BE2C (cell line): ENCODE measurements at regions not wholly inside any gene's neighbourhood (a gene's known extent, or its start where the extent isn't known, plus 50 kb on each side); places are given as distances from the start of the nearest gene placed in this dataset.

ENCODE experiments used
- DNase-seq: peaks from one replicate; pipeline ENCODE4 v3.0.0-alpha.2; 2020
- H3K27me3 ChIP-seq: fragments of 250-450 bp; sonication (Bioruptor Pico); 2 replicates; pipeline ENCODE4 v1.5.1; 2020; ENCODE audit warnings: mild to moderate bottlenecking
- H3K36me3 ChIP-seq: fragments of 250-450 bp; sonication (Bioruptor Pico); 2 replicates; pipeline ENCODE4 v1.5.1; 2020; ENCODE audit warnings: mild to moderate bottlenecking
- H3K4me1 ChIP-seq: fragments of 250-450 bp; sonication (Bioruptor Pico); 2 replicates; pipeline ENCODE4 v1.5.1; 2020
- H3K4me3 ChIP-seq: 2 replicates; pipeline ENCODE4 v1.5.1; 2011; ENCODE audit warnings: low read depth, low read length
- H3K9me3 ChIP-seq: fragments of 250-450 bp; sonication (Bioruptor Pico); 2 replicates; pipeline ENCODE4 v1.5.1; 2020
- TF ChIP-seq, protein P1 (sequence below): IDR thresholded peaks from 2 replicates; pipeline ENCODE4 v1.5.1; 2012; ENCODE audit warnings: mild to moderate bottlenecking, low read depth, low read length

DNA sequence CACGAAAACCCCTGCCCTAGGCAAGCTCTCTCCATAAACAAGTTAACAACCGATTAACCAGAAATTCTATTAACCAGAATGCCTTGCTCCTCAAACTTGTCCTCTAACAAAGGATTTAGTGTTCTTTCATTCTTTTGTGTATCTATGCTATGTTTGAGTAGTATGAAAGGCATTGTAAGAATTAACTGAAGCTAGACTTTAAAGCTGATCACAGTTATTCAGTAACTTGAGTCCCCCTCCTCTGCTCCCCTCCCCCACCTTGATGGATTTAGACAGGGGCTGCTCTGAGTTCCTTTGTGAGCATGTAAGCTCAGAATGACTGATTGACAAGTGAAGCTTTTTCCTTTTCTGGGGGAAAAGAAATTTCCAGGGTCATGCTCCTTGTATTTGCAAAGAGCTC, 257.6 kb downstream of the TTLL7 start:
- no peak for DNase-seq
- TF ChIP-seq, protein P1, sequence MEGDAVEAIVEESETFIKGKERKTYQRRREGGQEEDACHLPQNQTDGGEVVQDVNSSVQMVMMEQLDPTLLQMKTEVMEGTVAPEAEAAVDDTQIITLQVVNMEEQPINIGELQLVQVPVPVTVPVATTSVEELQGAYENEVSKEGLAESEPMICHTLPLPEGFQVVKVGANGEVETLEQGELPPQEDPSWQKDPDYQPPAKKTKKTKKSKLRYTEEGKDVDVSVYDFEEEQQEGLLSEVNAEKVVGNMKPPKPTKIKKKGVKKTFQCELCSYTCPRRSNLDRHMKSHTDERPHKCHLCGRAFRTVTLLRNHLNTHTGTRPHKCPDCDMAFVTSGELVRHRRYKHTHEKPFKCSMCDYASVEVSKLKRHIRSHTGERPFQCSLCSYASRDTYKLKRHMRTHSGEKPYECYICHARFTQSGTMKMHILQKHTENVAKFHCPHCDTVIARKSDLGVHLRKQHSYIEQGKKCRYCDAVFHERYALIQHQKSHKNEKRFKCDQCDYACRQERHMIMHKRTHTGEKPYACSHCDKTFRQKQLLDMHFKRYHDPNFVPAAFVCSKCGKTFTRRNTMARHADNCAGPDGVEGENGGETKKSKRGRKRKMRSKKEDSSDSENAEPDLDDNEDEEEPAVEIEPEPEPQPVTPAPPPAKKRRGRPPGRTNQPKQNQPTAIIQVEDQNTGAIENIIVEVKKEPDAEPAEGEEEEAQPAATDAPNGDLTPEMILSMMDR, result no peak
- no peaks in the 10 kb centered on the region for H3K9me3 ChIP-seq
- H3K36me3 ChIP-seq, result no peaks in the 10 kb centered on the region
- no peak overlapping the region for H3K4me3 ChIP-seq
- no peaks in the 10 kb centered on the region for H3K27me3 ChIP-seq
- no peaks in the 10 kb centered on the region for H3K4me1 ChIP-seq

DNA sequence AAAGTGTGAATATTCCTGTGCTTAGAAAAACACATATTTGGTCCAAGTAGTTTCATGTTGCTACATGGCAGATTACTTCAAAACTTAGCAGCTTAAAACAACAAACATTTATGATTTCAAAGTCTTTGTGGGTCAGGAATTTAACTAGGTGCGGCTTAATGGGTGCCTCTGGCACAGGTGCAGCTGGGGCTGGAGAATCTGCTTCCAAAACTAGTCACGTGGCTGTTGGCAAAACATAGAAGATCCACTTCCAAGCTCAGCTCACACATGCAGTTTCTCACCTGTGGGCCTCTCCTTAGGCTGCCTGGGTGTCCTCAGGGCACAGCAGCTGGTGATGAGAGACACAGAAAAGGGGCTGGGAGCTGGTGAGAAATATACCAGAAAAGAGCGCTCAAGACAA, 263.4 kb downstream of the TTLL7 start:
- DNase-seq, result no peak
- no peak overlapping the region for H3K4me3 ChIP-seq
- TF ChIP-seq, protein P1, result no peak

DNA sequence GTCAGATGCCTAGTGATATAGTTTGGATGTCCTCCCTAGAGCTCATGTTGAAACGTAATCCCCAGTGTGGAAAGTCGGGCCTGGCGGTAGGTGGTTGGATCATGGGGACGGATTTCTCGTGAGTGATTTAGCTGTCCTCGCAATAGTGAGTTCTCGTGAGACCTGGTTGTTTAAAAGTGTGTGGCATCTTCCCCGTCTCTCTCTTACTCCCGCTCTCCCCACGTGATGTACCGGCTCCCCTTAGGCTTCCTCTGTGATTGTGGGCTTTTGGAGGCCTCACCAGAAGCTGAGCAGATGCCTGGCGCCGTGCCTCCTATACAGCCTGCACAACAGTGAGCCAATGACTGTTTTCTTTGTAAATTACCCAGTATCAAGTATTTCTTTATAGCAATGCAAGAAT, 264.5 kb downstream of the TTLL7 start:
- no peak for DNase-seq
- H3K4me3 ChIP-seq, result no peak overlapping the region
- no peaks in the 10 kb centered on the region for H3K4me1 ChIP-seq
- H3K9me3 ChIP-seq, result no peaks in the 10 kb centered on the region
- no peaks in the 10 kb centered on the region for H3K36me3 ChIP-seq
- H3K27me3 ChIP-seq, result no peaks in the 10 kb centered on the region
- TF ChIP-seq, protein P1, result no peak

More for the DNA sequence above, 263.4 kb downstream of the TTLL7 start:
- no peaks in the 10 kb centered on the region for H3K27me3 ChIP-seq
- no peaks in the 10 kb centered on the region for H3K4me1 ChIP-seq
- no peaks in the 10 kb centered on the region for H3K36me3 ChIP-seq
- H3K9me3 ChIP-seq, result no peaks in the 10 kb centered on the region

DNA sequence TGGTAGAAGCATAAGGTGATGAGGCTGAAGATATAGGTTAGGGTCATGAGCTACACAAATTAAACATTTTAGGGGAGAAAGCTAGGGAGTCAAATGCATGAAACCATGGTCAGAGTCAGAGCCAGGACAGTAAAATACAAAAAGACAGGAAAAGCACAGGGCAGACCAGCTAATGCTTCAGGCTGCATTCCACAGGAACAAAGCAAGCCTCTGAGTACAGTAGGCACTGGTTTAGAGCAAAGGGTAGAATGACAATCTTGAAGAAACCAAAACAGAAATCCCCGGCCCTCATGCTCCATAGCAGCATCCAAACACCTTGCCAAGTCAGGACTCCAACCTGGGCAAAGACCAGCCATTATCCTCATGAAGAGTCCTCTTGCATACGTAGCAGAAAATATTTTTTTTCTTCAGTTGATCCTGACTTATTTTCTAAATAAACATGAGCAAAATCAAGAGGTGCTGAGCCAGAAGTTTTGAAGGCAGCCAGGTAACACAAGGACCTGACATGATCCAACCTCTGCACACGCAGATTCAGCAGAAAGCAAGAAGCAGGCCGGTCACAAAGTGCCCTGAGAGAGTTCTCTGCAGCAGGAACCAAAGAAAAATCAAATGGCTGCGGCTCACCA, 273.1 kb downstream of the TTLL7 start:
- Histone ChIP-seq H3K27me3 (no peaks in the 10 kb centered on the region), H3K9me3 (no peaks in the 10 kb centered on the region), H3K4me3 (no peak overlapping the region), H3K4me1 (no peaks in the 10 kb centered on the region), H3K36me3 (no peaks in the 10 kb centered on the region)
- no peak for DNase-seq
- TF ChIP-seq, protein P1, result no peak

DNA sequence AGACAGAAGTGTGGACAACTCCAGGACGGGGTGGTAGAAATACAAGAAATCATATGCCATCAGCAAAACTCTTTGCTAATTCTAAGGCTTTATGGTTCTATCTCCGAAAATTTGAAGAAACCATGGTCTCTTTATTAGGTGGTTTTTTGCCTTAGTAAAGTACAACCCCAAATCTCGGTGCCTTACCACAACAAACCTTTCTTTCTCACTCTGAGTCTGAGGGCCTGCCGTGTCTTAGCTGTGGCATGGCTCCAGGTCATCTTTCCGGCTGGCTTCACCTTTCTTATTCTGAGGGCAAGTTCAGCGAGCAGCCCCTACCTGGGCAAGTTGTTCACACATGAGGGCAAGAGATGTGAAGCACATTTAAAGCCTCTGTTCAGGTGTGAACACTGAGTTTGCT, 280.6 kb downstream of the TTLL7 start:
- Histone ChIP-seq H3K27me3 (no peaks in the 10 kb centered on the region), H3K9me3 (no peaks in the 10 kb centered on the region), H3K4me3 (no peak overlapping the region), H3K4me1 (peaks cover 7% of the 10 kb centered on the region), H3K36me3 (no peaks in the 10 kb centered on the region)
- no peak for DNase-seq
- TF ChIP-seq, protein P1, result no peak

DNA sequence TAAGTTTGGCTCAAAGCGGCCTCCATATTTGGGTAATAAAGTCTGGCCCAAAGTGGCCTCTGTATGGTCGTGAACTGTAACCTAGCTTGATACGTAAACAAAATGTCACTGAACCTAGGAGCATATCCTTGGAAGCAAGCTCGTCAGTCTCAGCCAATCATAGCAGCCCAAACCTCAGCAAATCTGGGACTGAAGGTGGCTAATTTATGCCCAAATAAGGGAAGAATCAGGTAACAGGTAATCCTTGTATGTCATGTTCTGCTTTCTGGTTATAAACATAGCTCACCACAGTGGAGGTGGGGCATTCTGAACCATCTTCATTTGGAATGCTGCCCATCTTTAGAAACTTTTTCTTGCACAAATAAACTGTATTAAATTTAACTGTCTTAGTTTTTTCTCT, 281.1 kb downstream of the TTLL7 start:
- no peak for DNase-seq
- no peaks in the 10 kb centered on the region for H3K36me3 ChIP-seq
- H3K4me1 ChIP-seq, result peaks cover 7% of the 10 kb centered on the region
- no peaks in the 10 kb centered on the region for H3K27me3 ChIP-seq
- no peaks in the 10 kb centered on the region for H3K9me3 ChIP-seq
- H3K4me3 ChIP-seq, result no peak overlapping the region
- TF ChIP-seq, protein P1, result no peak
